ENCODE measurements at regions not wholly inside any gene's neighbourhood (a gene's known extent, or its start where the extent isn't known, plus 50 kb on each side); places are given as distances from the start of the nearest gene placed in this dataset.
A peak's percentile ranks its signal among the peaks of the same experiment; 100 is the strongest.

GRCh38 chr4:155478336-155478835, 101.6 kb upstream of the MAP9 start:
- Mint-ChIP-seq H3K9me3 (ENCODE audit: unreplicated experiment) (no peaks in the 10 kb centered on the region), H3K4me3 (ENCODE audit: unreplicated experiment) (no peak overlapping the region), H3K27me3 (ENCODE audit: insufficient read depth, unreplicated experiment) (no peaks in the 10 kb centered on the region), H3K27ac (ENCODE audit: low read depth, unreplicated experiment) (no peak overlapping the region), H3K36me3 (ENCODE audit: insufficient read depth, unreplicated experiment) (no peaks in the 10 kb centered on the region), H3K4me1 (ENCODE audit: insufficient read depth, unreplicated experiment) (peaks cover 5% of the 10 kb centered on the region)
- POLR2A ChIA-PET = no interaction called here
- DNase-seq (ENCODE audit: unreplicated experiment) = no peak
- CTCF ChIA-PET = interaction anchor here (0.6 to 1.1 kb wide), 2 partner anchors 36 to 553 kb away, joined by 3 to 4 read pairs; no protein-coding TSS in a partner anchor
- BruUV-seq (replicated peaks) = no TSS peak
- intact Hi-C loops (cut with micrococcal nuclease) = no loop called here
- TF ChIP-seq, protein P1, sequence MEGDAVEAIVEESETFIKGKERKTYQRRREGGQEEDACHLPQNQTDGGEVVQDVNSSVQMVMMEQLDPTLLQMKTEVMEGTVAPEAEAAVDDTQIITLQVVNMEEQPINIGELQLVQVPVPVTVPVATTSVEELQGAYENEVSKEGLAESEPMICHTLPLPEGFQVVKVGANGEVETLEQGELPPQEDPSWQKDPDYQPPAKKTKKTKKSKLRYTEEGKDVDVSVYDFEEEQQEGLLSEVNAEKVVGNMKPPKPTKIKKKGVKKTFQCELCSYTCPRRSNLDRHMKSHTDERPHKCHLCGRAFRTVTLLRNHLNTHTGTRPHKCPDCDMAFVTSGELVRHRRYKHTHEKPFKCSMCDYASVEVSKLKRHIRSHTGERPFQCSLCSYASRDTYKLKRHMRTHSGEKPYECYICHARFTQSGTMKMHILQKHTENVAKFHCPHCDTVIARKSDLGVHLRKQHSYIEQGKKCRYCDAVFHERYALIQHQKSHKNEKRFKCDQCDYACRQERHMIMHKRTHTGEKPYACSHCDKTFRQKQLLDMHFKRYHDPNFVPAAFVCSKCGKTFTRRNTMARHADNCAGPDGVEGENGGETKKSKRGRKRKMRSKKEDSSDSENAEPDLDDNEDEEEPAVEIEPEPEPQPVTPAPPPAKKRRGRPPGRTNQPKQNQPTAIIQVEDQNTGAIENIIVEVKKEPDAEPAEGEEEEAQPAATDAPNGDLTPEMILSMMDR (IDR thresholded peaks at IDR 0.05; ENCODE audit: unreplicated experiment) = no peak

DNA sequence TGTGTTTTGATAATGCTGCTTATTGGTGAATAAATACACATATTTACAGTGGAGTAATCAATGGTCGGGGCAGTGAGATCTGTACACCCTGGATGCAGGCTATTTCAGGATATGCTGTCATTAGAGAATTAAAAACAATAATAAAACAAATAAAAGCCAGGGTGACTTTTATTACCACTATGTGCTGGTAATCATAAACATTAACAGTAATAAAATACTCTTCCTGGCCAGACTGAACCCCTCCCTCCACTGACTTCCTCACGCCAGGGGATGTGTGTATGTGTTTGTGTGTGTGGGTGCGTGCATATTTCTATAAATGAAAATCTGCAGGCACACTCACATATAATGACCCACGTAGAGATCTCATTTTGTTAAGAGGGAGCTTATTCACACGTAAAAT, 98.0 kb upstream of the MAP9 start:
- CTCF ChIA-PET = interaction anchor here (0.8 kb wide), 1 partner anchor 10 kb away, joined by 4 read pairs; no protein-coding TSS in a partner anchor
- intact Hi-C loops (cut with micrococcal nuclease) = no loop called here

DNA sequence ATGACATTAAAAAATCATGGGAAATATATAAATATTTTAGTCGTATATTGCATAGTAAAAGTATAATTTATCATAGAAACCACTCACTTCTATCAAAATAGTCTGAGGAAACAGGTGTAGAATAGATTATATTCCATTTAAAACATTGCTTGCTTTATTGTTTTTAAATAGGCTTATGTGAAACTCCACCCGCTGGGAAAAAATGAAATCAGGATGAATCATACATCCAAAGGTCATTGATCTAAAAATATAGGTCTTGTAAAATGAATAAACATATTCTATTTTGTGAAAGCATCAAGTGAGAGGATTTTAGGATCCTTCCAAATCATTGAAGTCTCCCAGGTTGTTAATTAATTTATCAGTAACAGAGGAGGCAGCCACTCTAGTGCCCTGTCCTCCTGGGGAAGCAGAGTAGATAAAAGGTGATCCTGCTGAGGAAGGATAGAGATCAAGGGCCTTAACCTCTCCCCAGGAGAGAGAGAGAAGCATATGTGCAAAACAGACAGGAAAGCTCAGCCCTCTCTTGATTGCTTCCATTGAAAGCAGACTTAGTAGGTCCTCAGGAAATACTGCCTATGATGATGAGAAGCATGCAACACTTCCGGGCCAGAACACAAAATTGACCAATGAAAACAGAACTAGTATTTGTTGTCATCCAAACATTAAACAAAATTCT, 96.8 kb upstream of the MAP9 start:
- no peak overlapping the region for H3K27ac Mint-ChIP-seq (ENCODE audit: low read depth, unreplicated experiment)
- POLR2A ChIA-PET = no interaction called here
- BruUV-seq (replicated peaks) = no TSS peak
- no peaks in the 10 kb centered on the region for H3K36me3 Mint-ChIP-seq (ENCODE audit: insufficient read depth, unreplicated experiment)
- H3K27me3 Mint-ChIP-seq (ENCODE audit: insufficient read depth, unreplicated experiment) = no peaks in the 10 kb centered on the region
- peak; percentile 27 for DNase-seq (ENCODE audit: unreplicated experiment)
- peaks cover 5% of the 10 kb centered on the region for H3K4me1 Mint-ChIP-seq (ENCODE audit: insufficient read depth, unreplicated experiment)
- CTCF ChIA-PET = no interaction called here
- no peaks in the 10 kb centered on the region for H3K9me3 Mint-ChIP-seq (ENCODE audit: unreplicated experiment)
- intact Hi-C loops (cut with micrococcal nuclease) = no loop called here
- H3K4me3 Mint-ChIP-seq (ENCODE audit: unreplicated experiment) = no peak overlapping the region
- TF ChIP-seq, protein P1 (IDR thresholded peaks at IDR 0.05; ENCODE audit: unreplicated experiment) = no peak

More for the DNA sequence above, 98.0 kb upstream of the MAP9 start:
- no peak overlapping the region for H3K27ac Mint-ChIP-seq (ENCODE audit: low read depth, unreplicated experiment)
- peaks cover 5% of the 10 kb centered on the region for H3K4me1 Mint-ChIP-seq (ENCODE audit: insufficient read depth, unreplicated experiment)
- no peaks in the 10 kb centered on the region for H3K36me3 Mint-ChIP-seq (ENCODE audit: insufficient read depth, unreplicated experiment)
- BruUV-seq (replicated peaks) = no TSS peak
- no peaks in the 10 kb centered on the region for H3K9me3 Mint-ChIP-seq (ENCODE audit: unreplicated experiment)
- no peak for DNase-seq (ENCODE audit: unreplicated experiment)
- no peaks in the 10 kb centered on the region for H3K27me3 Mint-ChIP-seq (ENCODE audit: insufficient read depth, unreplicated experiment)
- POLR2A ChIA-PET = no interaction called here
- TF ChIP-seq, protein P1 (IDR thresholded peaks at IDR 0.05; ENCODE audit: unreplicated experiment) = no peak
- no peak overlapping the region for H3K4me3 Mint-ChIP-seq (ENCODE audit: unreplicated experiment)

- no peak overlapping the region for H3K27ac Mint-ChIP-seq (ENCODE audit: low read depth, unreplicated experiment)
- H3K4me1 Mint-ChIP-seq (ENCODE audit: insufficient read depth, unreplicated experiment) = no peaks in the 10 kb centered on the region
- H3K27me3 Mint-ChIP-seq (ENCODE audit: insufficient read depth, unreplicated experiment) = no peaks in the 10 kb centered on the region
- ChIA-PET POLR2A (interaction anchor here (1.0 kb wide), 1 partner anchor 24 kb away, joined by 4 read pairs; no protein-coding TSS in a partner anchor), CTCF (interaction anchor here (0.6 to 1.2 kb wide), 2 partner anchors 25 to 294 kb away, joined by 3 to 4 read pairs; no protein-coding TSS in a partner anchor)
- intact Hi-C loops (cut with micrococcal nuclease) = no loop called here
- no TSS peak for BruUV-seq (replicated peaks)
- no peaks in the 10 kb centered on the region for H3K9me3 Mint-ChIP-seq (ENCODE audit: unreplicated experiment)
- no peak for DNase-seq (ENCODE audit: unreplicated experiment)
- TF ChIP-seq, protein P1 (IDR thresholded peaks at IDR 0.05; ENCODE audit: unreplicated experiment) = no peak
- no peaks in the 10 kb centered on the region for H3K36me3 Mint-ChIP-seq (ENCODE audit: insufficient read depth, unreplicated experiment)
- H3K4me3 Mint-ChIP-seq (ENCODE audit: unreplicated experiment) = no peak overlapping the region
Measured at GRCh38 chr4:155468282-155468681, 91.5 kb upstream of the MAP9 start.

All from MCF 10A (cell line).